ENCODE measurements at regions not wholly inside any gene's neighbourhood (a gene's known extent, or its start where the extent isn't known, plus 50 kb on each side); places are given as distances from the start of the nearest gene placed in this dataset.

DNA sequence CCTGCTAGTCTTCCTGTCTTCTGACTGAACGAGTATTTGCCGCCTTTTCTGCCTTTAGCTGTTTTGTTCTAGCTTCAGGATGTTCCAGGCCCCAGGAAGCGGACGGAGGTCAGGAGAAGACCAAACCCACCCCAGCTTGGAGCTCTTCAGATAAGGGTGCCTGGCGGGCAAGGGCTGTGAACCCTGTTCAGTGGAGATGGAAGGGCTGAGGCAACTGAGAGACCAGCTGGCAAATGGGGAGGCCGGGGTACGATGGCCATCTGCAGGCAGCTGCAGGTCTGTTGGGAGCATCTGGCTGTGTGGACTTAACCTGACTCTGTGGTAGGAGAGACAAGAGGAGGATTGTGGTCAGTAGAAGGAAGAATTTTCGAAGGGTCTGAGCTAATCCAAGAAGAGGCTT, 95.6 kb downstream of the CHST1 start:
- TF ChIP-seq, protein P1, sequence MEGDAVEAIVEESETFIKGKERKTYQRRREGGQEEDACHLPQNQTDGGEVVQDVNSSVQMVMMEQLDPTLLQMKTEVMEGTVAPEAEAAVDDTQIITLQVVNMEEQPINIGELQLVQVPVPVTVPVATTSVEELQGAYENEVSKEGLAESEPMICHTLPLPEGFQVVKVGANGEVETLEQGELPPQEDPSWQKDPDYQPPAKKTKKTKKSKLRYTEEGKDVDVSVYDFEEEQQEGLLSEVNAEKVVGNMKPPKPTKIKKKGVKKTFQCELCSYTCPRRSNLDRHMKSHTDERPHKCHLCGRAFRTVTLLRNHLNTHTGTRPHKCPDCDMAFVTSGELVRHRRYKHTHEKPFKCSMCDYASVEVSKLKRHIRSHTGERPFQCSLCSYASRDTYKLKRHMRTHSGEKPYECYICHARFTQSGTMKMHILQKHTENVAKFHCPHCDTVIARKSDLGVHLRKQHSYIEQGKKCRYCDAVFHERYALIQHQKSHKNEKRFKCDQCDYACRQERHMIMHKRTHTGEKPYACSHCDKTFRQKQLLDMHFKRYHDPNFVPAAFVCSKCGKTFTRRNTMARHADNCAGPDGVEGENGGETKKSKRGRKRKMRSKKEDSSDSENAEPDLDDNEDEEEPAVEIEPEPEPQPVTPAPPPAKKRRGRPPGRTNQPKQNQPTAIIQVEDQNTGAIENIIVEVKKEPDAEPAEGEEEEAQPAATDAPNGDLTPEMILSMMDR (IDR thresholded peaks at IDR 0.05; ENCODE audit: low read depth, low read length, missing input control), result no peak
- TF ChIP-seq TAF1 (conservative IDR thresholded peaks at IDR 0.05) (no peak), REST (IDR thresholded peaks at IDR 0.05) (no peak), GABPA (IDR thresholded peaks at IDR 0.05 in 1 of 2, conservative IDR thresholded peaks at IDR 0.05 in 1 of 2) (no peak), YY1 (IDR thresholded peaks at IDR 0.05) (no peak), EGR1 (IDR thresholded peaks at IDR 0.05; ENCODE audit: low read depth in 2 of 2) (no peak), SP1 (IDR thresholded peaks at IDR 0.05) (no peak), RAD21 (IDR thresholded peaks at IDR 0.05) (no peak)
- TF ChIP-seq, protein P2, sequence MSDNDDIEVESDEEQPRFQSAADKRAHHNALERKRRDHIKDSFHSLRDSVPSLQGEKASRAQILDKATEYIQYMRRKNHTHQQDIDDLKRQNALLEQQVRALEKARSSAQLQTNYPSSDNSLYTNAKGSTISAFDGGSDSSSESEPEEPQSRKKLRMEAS (IDR thresholded peaks at IDR 0.05), result no peak
- TF ChIP-seq, protein P3, sequence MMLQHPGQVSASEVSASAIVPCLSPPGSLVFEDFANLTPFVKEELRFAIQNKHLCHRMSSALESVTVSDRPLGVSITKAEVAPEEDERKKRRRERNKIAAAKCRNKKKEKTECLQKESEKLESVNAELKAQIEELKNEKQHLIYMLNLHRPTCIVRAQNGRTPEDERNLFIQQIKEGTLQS (IDR thresholded peaks at IDR 0.05), result no peak

Data from liver (tissue), 3 donors.